Uterus (tissue), 2 donors: ENCODE measurements at regions not wholly inside any gene's neighbourhood (a gene's known extent, or its start where the extent isn't known, plus 50 kb on each side); places are given as distances from the start of the nearest gene placed in this dataset.
"Not testable (repeated sequence)": the region's sequence is repeated elsewhere in the genome, so short reads cannot be mapped to it uniquely, and the experiment has no call there.

ENCODE experiments used
- CTCF ChIP-seq, 4 experiments: fragments of 200-600 bp in 2 of 4; fragments of 450-650 bp in 2 of 4; sonication (generic) in 2 of 4; IDR thresholded peaks; one replicate each; pipeline ENCODE4 v1.5.1; 2016 to 2019; ENCODE audit warnings: antibody characterized with exemption in 4 of 4, mild to moderate bottlenecking in 2 of 4, moderate library complexity in 1 of 4
- POLR2A ChIP-seq, 2 donors: fragments of 450-650 bp; IDR thresholded peaks; one replicate each; pipeline ENCODE4 v1.6.1; 2016; ENCODE audit warnings: antibody characterized with exemption in 2 of 2, mild to moderate bottlenecking in 1 of 2, moderate library complexity in 1 of 2

- TF ChIP-seq CTCF, POLR2A (IDR thresholded peaks at IDR 0.05): not testable (repeated sequence)
These were observed 90.8 kb upstream of the FBXO28 start for GRCh38 chr1:224023122-224023521.
